ENCODE measurements at regions not wholly inside any gene's neighbourhood (a gene's known extent, or its start where the extent isn't known, plus 50 kb on each side); places are given as distances from the start of the nearest gene placed in this dataset.

GRCh38 chr2:235161565-235161964, 209.7 kb downstream of the SH3BP4 start:
- no peak overlapping the region for H3K27ac ChIP-seq (ENCODE audit: low read depth, low read length)

DNA sequence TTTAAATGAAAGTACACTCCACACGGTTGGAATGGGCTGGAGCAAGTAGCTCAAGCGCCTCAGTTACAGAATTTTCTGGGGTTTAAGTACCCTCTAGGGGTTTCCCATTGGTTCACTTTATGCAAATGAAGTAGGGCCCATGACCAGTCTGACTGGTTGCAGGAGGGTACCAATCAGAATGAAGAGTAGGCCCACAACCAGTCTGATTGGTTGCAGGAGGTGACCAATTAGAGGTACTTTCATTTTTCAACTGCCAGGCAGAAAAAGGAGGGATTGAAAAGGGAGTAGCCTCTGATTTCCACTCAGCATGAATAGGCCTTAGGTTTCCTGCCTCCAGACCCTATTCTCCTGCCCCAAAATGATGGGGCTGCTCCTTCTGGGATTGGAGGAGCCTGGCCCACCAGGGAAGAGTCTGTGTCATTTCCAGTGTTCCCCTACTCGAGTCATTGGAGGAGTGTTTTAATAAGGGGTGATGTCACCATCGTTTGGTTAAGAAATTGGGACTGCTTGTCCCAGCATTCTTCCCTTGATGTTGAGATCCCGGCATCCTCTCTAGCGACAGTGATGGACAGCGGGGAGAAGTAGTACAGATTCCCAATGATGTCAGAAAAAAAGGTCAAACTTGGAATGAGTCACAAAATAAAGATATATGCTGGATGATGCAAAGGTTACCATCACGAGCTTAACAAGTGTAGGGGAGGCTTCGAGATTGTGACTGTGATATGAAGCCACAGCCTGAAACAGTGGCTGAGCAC, 210.4 kb downstream of the SH3BP4 start:
- no peaks in the 10 kb centered on the region for H3K27me3 ChIP-seq (ENCODE audit: control insufficient read depth, insufficient read depth, low read length)
- H3K4me1 ChIP-seq (ENCODE audit: control insufficient read depth, insufficient read depth, low read length): no peaks in the 10 kb centered on the region
- H3K27ac ChIP-seq (ENCODE audit: low read depth, low read length): no peak overlapping the region
- no peak overlapping the region for H3K9ac ChIP-seq (ENCODE audit: low read length)
- no peaks in the 10 kb centered on the region for H3K36me3 ChIP-seq (ENCODE audit: control insufficient read depth, insufficient read depth, low read length)
- no peak overlapping the region for H3K4me3 ChIP-seq (ENCODE audit: low read length)

More at GRCh38 chr2:235161565-235161964, 209.7 kb downstream of the SH3BP4 start:
- H3K4me3 ChIP-seq (ENCODE audit: low read length): no peak overlapping the region
- H3K4me1 ChIP-seq (ENCODE audit: control insufficient read depth, insufficient read depth, low read length): no peaks in the 10 kb centered on the region
- no peaks in the 10 kb centered on the region for H3K36me3 ChIP-seq (ENCODE audit: control insufficient read depth, insufficient read depth, low read length)
- no peak overlapping the region for H3K9ac ChIP-seq (ENCODE audit: low read length)
- no peaks in the 10 kb centered on the region for H3K27me3 ChIP-seq (ENCODE audit: control insufficient read depth, insufficient read depth, low read length)

DNA sequence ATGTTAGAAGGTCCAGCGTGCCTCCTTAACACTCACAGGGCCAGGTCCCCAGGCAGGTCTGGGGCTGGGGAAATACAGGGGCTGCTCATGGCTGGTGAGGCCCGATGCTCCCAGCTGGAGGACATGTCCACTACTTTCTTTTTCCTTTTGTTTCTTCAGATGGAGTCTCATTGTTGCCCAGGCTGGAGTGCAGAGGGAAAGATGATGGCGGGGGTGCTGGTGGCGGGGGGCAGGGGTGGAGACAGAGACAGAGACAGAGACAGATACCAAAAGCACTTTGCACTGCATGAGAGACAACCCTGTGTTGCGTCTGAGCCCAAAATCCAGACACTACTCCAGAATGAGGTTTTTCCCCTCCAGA, 211.0 kb downstream of the SH3BP4 start:
- no peak overlapping the region for H3K4me3 ChIP-seq (ENCODE audit: low read length)
- no peak overlapping the region for H3K9ac ChIP-seq (ENCODE audit: low read length)
- H3K4me1 ChIP-seq (ENCODE audit: control insufficient read depth, insufficient read depth, low read length): no peaks in the 10 kb centered on the region
- H3K27me3 ChIP-seq (ENCODE audit: control insufficient read depth, insufficient read depth, low read length): no peaks in the 10 kb centered on the region
- no peak overlapping the region for H3K27ac ChIP-seq (ENCODE audit: low read depth, low read length)
- no peaks in the 10 kb centered on the region for H3K36me3 ChIP-seq (ENCODE audit: control insufficient read depth, insufficient read depth, low read length)

- no peak overlapping the region for H3K4me3 ChIP-seq (ENCODE audit: low read length)
- no peaks in the 10 kb centered on the region for H3K27me3 ChIP-seq (ENCODE audit: control insufficient read depth, insufficient read depth, low read length)
- H3K9ac ChIP-seq (ENCODE audit: low read length): no peak overlapping the region
- no peaks in the 10 kb centered on the region for H3K4me1 ChIP-seq (ENCODE audit: control insufficient read depth, insufficient read depth, low read length)
- no peaks in the 10 kb centered on the region for H3K36me3 ChIP-seq (ENCODE audit: control insufficient read depth, insufficient read depth, low read length)
- H3K27ac ChIP-seq (ENCODE audit: low read depth, low read length): no peak overlapping the region
Observed at GRCh38 chr2:235165136-235165535, 213.3 kb downstream of the SH3BP4 start.

GRCh38 chr2:235165631-235166030, 213.8 kb downstream of the SH3BP4 start:
- Histone ChIP-seq H3K4me3 (ENCODE audit: low read length) (no peak overlapping the region), H3K9ac (ENCODE audit: low read length) (no peak overlapping the region), H3K27ac (ENCODE audit: low read depth, low read length) (no peak overlapping the region), H3K27me3 (ENCODE audit: control insufficient read depth, insufficient read depth, low read length) (no peaks in the 10 kb centered on the region), H3K36me3 (ENCODE audit: control insufficient read depth, insufficient read depth, low read length) (no peaks in the 10 kb centered on the region), H3K4me1 (ENCODE audit: control insufficient read depth, insufficient read depth, low read length) (no peaks in the 10 kb centered on the region)

GRCh38 chr2:235168174-235168979, 216.6 kb downstream of the SH3BP4 start:
- H3K9ac ChIP-seq (ENCODE audit: low read length): no peak overlapping the region
- H3K4me3 ChIP-seq (ENCODE audit: low read length): no peak overlapping the region
- H3K36me3 ChIP-seq (ENCODE audit: control insufficient read depth, insufficient read depth, low read length): no peaks in the 10 kb centered on the region
- H3K4me1 ChIP-seq (ENCODE audit: control insufficient read depth, insufficient read depth, low read length): peaks cover 4% of the 10 kb centered on the region
- H3K27me3 ChIP-seq (ENCODE audit: control insufficient read depth, insufficient read depth, low read length): no peaks in the 10 kb centered on the region
- no peak overlapping the region for H3K27ac ChIP-seq (ENCODE audit: low read depth, low read length)

DNA sequence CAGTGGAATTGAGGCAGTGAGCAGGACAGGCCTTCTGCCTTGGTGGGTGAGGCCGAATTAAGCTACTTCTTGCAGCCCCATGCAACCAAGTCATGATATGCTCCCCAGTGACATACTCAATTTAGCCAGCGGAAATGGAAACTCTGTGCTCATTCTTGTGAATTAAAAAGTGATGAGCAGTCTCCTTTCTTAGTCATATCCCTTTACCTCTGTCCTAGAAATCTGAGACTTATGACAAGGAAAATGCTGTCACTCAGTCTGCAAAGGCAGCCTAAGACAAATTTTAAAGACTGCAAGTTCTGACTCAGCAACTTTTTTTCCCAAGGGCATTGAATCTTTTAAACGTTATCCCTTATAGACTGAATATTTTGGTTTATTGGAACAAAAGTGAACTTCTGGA, 218.2 kb downstream of the SH3BP4 start:
- Histone ChIP-seq H3K4me1 (ENCODE audit: control insufficient read depth, insufficient read depth, low read length) (peaks cover 4% of the 10 kb centered on the region), H3K36me3 (ENCODE audit: control insufficient read depth, insufficient read depth, low read length) (no peaks in the 10 kb centered on the region), H3K27me3 (ENCODE audit: control insufficient read depth, insufficient read depth, low read length) (no peaks in the 10 kb centered on the region), H3K9ac (ENCODE audit: low read length) (no peak overlapping the region), H3K4me3 (ENCODE audit: low read length) (no peak overlapping the region), H3K27ac (ENCODE audit: low read depth, low read length) (no peak overlapping the region)

- no peaks in the 10 kb centered on the region for H3K36me3 ChIP-seq (ENCODE audit: control insufficient read depth, insufficient read depth, low read length)
Observed at GRCh38 chr2:235170536-235171521, 219.0 kb downstream of the SH3BP4 start.

GRCh38 chr2:235171550-235172031, 219.8 kb downstream of the SH3BP4 start:
- Histone ChIP-seq H3K36me3 (ENCODE audit: control insufficient read depth, insufficient read depth, low read length) (no peaks in the 10 kb centered on the region), H3K4me3 (ENCODE audit: low read length) (no peak overlapping the region), H3K9ac (ENCODE audit: low read length) (no peak overlapping the region), H3K27me3 (ENCODE audit: control insufficient read depth, insufficient read depth, low read length) (no peaks in the 10 kb centered on the region), H3K27ac (ENCODE audit: low read depth, low read length) (no peak overlapping the region), H3K4me1 (ENCODE audit: control insufficient read depth, insufficient read depth, low read length) (peaks cover 4% of the 10 kb centered on the region)

More at GRCh38 chr2:235170536-235171521, 219.0 kb downstream of the SH3BP4 start:
- Histone ChIP-seq H3K9ac (ENCODE audit: low read length) (no peak overlapping the region), H3K27ac (ENCODE audit: low read depth, low read length) (no peak overlapping the region), H3K4me1 (ENCODE audit: control insufficient read depth, insufficient read depth, low read length) (peaks cover 4% of the 10 kb centered on the region), H3K27me3 (ENCODE audit: control insufficient read depth, insufficient read depth, low read length) (no peaks in the 10 kb centered on the region), H3K4me3 (ENCODE audit: low read length) (no peak overlapping the region)

DNA sequence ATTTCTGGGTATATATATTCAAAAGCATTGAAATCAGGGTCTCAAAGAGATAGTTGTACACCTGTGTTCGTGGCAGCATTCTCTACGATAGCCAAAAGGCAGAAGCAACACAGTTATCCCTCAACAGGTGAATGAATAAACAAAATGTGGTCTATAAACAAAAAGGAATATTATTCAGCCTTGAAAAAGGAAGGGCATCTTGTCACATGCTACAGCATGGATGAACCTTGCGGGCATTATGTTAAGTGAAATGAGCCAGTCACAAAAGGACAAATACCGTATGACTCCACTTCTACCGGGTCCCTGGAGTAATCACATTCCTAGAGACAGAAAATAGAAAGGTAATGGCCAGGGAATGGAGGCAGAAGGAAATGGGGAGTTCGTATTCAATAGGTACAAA, 228.8 kb downstream of the SH3BP4 start:
- H3K4me3 ChIP-seq (ENCODE audit: low read length): no peak overlapping the region

DNA sequence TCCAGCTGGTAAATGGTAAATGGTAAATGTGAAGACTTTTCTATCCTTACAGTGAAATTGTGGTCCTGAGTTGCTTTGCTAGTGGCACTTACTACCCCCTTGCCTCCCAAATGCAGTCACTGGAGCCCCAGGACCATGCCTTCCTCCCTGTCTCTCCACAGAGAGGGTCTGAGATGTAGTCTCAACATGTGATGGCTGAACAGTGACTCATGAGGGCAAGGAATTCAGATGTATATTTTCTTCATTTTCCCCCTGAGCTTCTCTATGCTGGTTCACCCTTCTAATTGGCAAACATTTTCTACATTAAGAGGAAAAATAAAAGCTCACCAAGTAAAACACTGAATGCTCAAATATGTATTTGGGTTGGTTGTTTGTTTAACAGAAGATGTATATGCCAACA, 232.0 kb downstream of the SH3BP4 start:
- H3K9ac ChIP-seq (ENCODE audit: low read length): no peak overlapping the region
- H3K27me3 ChIP-seq (ENCODE audit: control insufficient read depth, insufficient read depth, low read length): no peaks in the 10 kb centered on the region
- no peaks in the 10 kb centered on the region for H3K4me1 ChIP-seq (ENCODE audit: control insufficient read depth, insufficient read depth, low read length)
- H3K4me3 ChIP-seq (ENCODE audit: low read length): no peak overlapping the region
- no peak overlapping the region for H3K27ac ChIP-seq (ENCODE audit: low read depth, low read length)
- H3K36me3 ChIP-seq (ENCODE audit: control insufficient read depth, insufficient read depth, low read length): no peaks in the 10 kb centered on the region

More for the DNA sequence above, 228.8 kb downstream of the SH3BP4 start:
- Histone ChIP-seq H3K9ac (ENCODE audit: low read length) (no peak overlapping the region), H3K4me1 (ENCODE audit: control insufficient read depth, insufficient read depth, low read length) (no peaks in the 10 kb centered on the region), H3K27ac (ENCODE audit: low read depth, low read length) (no peak overlapping the region), H3K36me3 (ENCODE audit: control insufficient read depth, insufficient read depth, low read length) (no peaks in the 10 kb centered on the region), H3K27me3 (ENCODE audit: control insufficient read depth, insufficient read depth, low read length) (no peaks in the 10 kb centered on the region)

- no peaks in the 10 kb centered on the region for H3K36me3 ChIP-seq (ENCODE audit: control insufficient read depth, insufficient read depth, low read length)
- H3K27ac ChIP-seq (ENCODE audit: low read depth, low read length): no peak overlapping the region
- H3K4me3 ChIP-seq (ENCODE audit: low read length): no peak overlapping the region
- no peaks in the 10 kb centered on the region for H3K4me1 ChIP-seq (ENCODE audit: control insufficient read depth, insufficient read depth, low read length)
- no peaks in the 10 kb centered on the region for H3K27me3 ChIP-seq (ENCODE audit: control insufficient read depth, insufficient read depth, low read length)
- no peak overlapping the region for H3K9ac ChIP-seq (ENCODE audit: low read length)
Observed at GRCh38 chr2:235187806-235188205, 236.0 kb downstream of the SH3BP4 start.
